ENCODE measurements at regions not wholly inside any gene's neighbourhood (a gene's known extent, or its start where the extent isn't known, plus 50 kb on each side); places are given as distances from the start of the nearest gene placed in this dataset.

- TF ChIP-seq, protein P1, sequence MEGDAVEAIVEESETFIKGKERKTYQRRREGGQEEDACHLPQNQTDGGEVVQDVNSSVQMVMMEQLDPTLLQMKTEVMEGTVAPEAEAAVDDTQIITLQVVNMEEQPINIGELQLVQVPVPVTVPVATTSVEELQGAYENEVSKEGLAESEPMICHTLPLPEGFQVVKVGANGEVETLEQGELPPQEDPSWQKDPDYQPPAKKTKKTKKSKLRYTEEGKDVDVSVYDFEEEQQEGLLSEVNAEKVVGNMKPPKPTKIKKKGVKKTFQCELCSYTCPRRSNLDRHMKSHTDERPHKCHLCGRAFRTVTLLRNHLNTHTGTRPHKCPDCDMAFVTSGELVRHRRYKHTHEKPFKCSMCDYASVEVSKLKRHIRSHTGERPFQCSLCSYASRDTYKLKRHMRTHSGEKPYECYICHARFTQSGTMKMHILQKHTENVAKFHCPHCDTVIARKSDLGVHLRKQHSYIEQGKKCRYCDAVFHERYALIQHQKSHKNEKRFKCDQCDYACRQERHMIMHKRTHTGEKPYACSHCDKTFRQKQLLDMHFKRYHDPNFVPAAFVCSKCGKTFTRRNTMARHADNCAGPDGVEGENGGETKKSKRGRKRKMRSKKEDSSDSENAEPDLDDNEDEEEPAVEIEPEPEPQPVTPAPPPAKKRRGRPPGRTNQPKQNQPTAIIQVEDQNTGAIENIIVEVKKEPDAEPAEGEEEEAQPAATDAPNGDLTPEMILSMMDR (IDR thresholded peaks at IDR 0.05): no peak
- TF ChIP-seq POLR2A (IDR thresholded peaks at IDR 0.05): no peak
Measured at GRCh38 chr2:225108805-225109204, 66.5 kb upstream of the DOCK10 start.
